K562 (cell line): ENCODE measurements at regions not wholly inside any gene's neighbourhood (a gene's known extent, or its start where the extent isn't known, plus 50 kb on each side); places are given as distances from the start of the nearest gene placed in this dataset.

Experiments used
- ATAC-seq: fragments of 200-7000 bp; cut with Tn5 transposase; 3 replicates; pipeline ENCODE4 v1.9.1; 2020; ENCODE audit warnings: moderate library complexity
- BruUV-seq: library from RNA; stranded (reverse); fragments of 400-500 nt; replicated peaks from 2 replicates; lab custom pipeline; 2021; lab: Mats Ljungman, UMichigan
- CTCF ChIA-PET: fragments of 300-600 bp; formaldehyde crosslinking; extraction: SDS; loops from one replicate; lab custom pipeline; 2021; ENCODE audit warnings: low intra/inter-chr PET ratio; lab: Yijun Ruan, JAX
- POLR2A ChIA-PET: fragments of 300-600, 350-650 bp; sonication (Branson Sonifier 250); formaldehyde crosslinking; extraction: SDS; loops from one replicate; lab custom pipeline; 2021; ENCODE audit warnings: antibody characterized with exemption, inconsistent platforms; lab: Yijun Ruan, JAX
- DNase-seq, 4 experiments: peaks; one replicate each; pipeline versions ENCODE4 v3.0.0 to v3.0.0-alpha.2; 2011 to 2018; ENCODE audit warnings: low spot score in 3 of 4, mixed read lengths in 3 of 4; ENCODE audit errors: extremely low read depth in 1 of 4
- FAIRE-seq: peaks from 2 replicates; lab custom pipeline; 2011; peaks lifted over from hg19 to GRCh38; lab: Jason Lieb, UNC
- H2AFZ ChIP-seq: 2 replicates; pipeline ENCODE4 v1.6.0; 2011; ENCODE audit warnings: low read depth, low read length, control low read depth, inconsistent platforms
- H3K27ac ChIP-seq: fragments of 200-600 bp; 3 replicates; pipeline ENCODE4 v1.8.0; 2011; ENCODE audit warnings: low read depth, mild to moderate bottlenecking, control low read depth, inconsistent platforms, low read length, moderate library complexity, mixed read lengths; ENCODE audit errors: extremely low read depth
- H3K27me3 ChIP-seq, 2 experiments: fragments of 300-600 bp in 1 of 2; 2 replicates in 1 of 2; 3 replicates in 1 of 2; pipeline versions ENCODE4 v1.6.0 to v1.8.0; 2011; ENCODE audit warnings: inconsistent platforms in 2 of 2, low read length in 2 of 2, mild to moderate bottlenecking in 1 of 2, mixed read lengths in 1 of 2, moderate library complexity in 1 of 2; ENCODE audit not compliant: control insufficient read depth in 2 of 2, insufficient read depth in 2 of 2
- H3K36me3 ChIP-seq: fragments of 300-600 bp; 3 replicates; pipeline ENCODE4 v1.8.0; 2011; ENCODE audit warnings: mild to moderate bottlenecking, low read length, inconsistent platforms; ENCODE audit not compliant: control insufficient read depth, insufficient read depth
- H3K4me1 ChIP-seq, 2 experiments: fragments of 200-600 bp in 1 of 2; replicated peaks in 1 of 2; 2 replicates in 1 of 2; 3 replicates in 1 of 2; pipeline versions ENCODE4 v1.5.1 to v1.8.0; 2011; ENCODE audit warnings: inconsistent platforms in 2 of 2, low read length in 2 of 2, mild to moderate bottlenecking in 1 of 2, mixed read lengths in 1 of 2, moderate library complexity in 1 of 2; ENCODE audit not compliant: control insufficient read depth in 2 of 2, insufficient read depth in 2 of 2
- H3K4me2 ChIP-seq: 2 replicates; pipeline ENCODE4 v1.6.1; 2011; ENCODE audit warnings: low read length, control low read depth, inconsistent platforms, mixed read lengths; ENCODE audit not compliant: insufficient read depth
- H3K4me3 ChIP-seq: fragments of 200-600 bp; sonication (generic), shearing (Covaris generic); 2 replicates; pipeline ENCODE4 v1.5.1; 2016; ENCODE audit warnings: control low read depth, inconsistent platforms
- H3K79me2 ChIP-seq: fragments of 200-600 bp; 3 replicates; pipeline ENCODE4 v1.8.0; 2011; ENCODE audit warnings: low read length, inconsistent platforms; ENCODE audit not compliant: control insufficient read depth, insufficient read depth
- H3K9ac ChIP-seq, 2 experiments: 2 replicates each; pipeline versions ENCODE4 v1.6.0 to v1.6.1; 2011; ENCODE audit warnings: low read depth in 2 of 2, low read length in 2 of 2, control low read depth in 1 of 2, inconsistent platforms in 1 of 2, mild to moderate bottlenecking in 1 of 2, mixed read lengths in 1 of 2; ENCODE audit not compliant: insufficient read depth in 1 of 2
- H3K9me1 ChIP-seq: one replicate; pipeline ENCODE4 v1.6.0; 2011; ENCODE audit warnings: inconsistent platforms, mild to moderate bottlenecking, low read length, moderate library complexity; ENCODE audit not compliant: control insufficient read depth, insufficient read depth
- H3K9me3 ChIP-seq: replicated peaks from 2 replicates; pipeline ENCODE4 v1.5.1; 2011; ENCODE audit warnings: low read depth, low read length, inconsistent platforms; ENCODE audit not compliant: control insufficient read depth, insufficient read depth
- H4K20me1 ChIP-seq: replicated peaks from 2 replicates; pipeline ENCODE4 v1.6.1; 2011; ENCODE audit warnings: low read length, inconsistent platforms, mixed read lengths; ENCODE audit not compliant: control insufficient read depth, insufficient read depth
- BACH1 ChIP-seq: fragments of 200-800 bp; sonication (Bioruptor generic); IDR thresholded peaks from 2 replicates; pipeline ENCODE4 v1.6.1; 2016; ENCODE audit warnings: missing genetic modification characterization, missing compliant biosample characterization
- BRF2 ChIP-seq: IDR thresholded peaks from 3 replicates; pipeline ENCODE4 v1.6.1; 2011; ENCODE audit warnings: borderline replicate concordance, mild to moderate bottlenecking; ENCODE audit not compliant: insufficient read length, insufficient read depth
- HNRNPLL ChIP-seq: fragments of 200-400 bp; formaldehyde crosslinking; IDR thresholded peaks from 2 replicates; pipeline ENCODE4 v1.6.1; 2017; ENCODE audit warnings: low read length, low read depth, mild to moderate bottlenecking; ENCODE audit not compliant: poor library complexity, severe bottlenecking
- WGBS: fragments of 100-300 bp; shearing (Covaris generic); methylation state at CpG from one replicate; pipeline ENCODE4 v1.1.6; 2016; ENCODE audit warnings: low coverage, mixed read lengths; ENCODE audit not compliant: insufficient coverage; ENCODE audit errors: missing lambda C conversion rate; 5-methylcytosine and 5-hydroxymethylcytosine counted together
- in situ Hi-C: fragments of 300-500 bp; cut with MboI; formaldehyde crosslinking; loops from 4 replicates; pipeline ENCODE4 v1.15.0; 2018; ENCODE audit warnings: inconsistent platforms, mixed read lengths
- intact Hi-C: fragments of 100-400 bp; cut with micrococcal nuclease; formaldehyde crosslinking; loops from 2 replicates; pipeline ENCODE4 v1.14.2; 2022

GRCh38 chr12:130013771-130014484, 110.1 kb upstream of the TMEM132D start (continued):
- TF ChIP-seq HNRNPLL, result peak; percentile 31
- no peak for TF ChIP-seq BRF2
- TF ChIP-seq, all 486 proteins: peak for 7

GRCh38 chr12:130014485-130014807, 110.6 kb upstream of the TMEM132D start:
- peaks cover 2% of the 10 kb centered on the region; the same call in 1 of the 2 replicates for H4K20me1 ChIP-seq
- 3% methylated on average over 10 of the region's 11 CpGs for WGBS
- H3K27me3 ChIP-seq, result peaks cover 21 to 58% of the 10 kb centered on the region in 2 experiments; a peak in 4 of 5 replicates
- no peak overlapping the region for H3K4me2 ChIP-seq
- no peaks in the 10 kb centered on the region for H3K9me3 ChIP-seq
- intact Hi-C loops (loop anchor here (5.0 to 10.0 kb wide), 2 partner anchors 102 to 830 kb away; no protein-coding TSS in a partner anchor), in situ Hi-C loops (no loop called here)
- FAIRE-seq, result no peak
- TF ChIP-seq BACH1, result no peak
- H3K9ac ChIP-seq, result no peak overlapping the region
- no peak overlapping the region for H2AFZ ChIP-seq
- no peaks in the 10 kb centered on the region for H3K4me1 ChIP-seq
- POLR2A ChIA-PET, result interaction anchor here (0.9 kb wide), 1 partner anchor 100 kb away, joined by 3 read pairs; no protein-coding TSS in a partner anchor
- no peak overlapping the region for H3K27ac ChIP-seq
- no peak for DNase-seq
- no peak for ATAC-seq
- H3K4me3 ChIP-seq, result no peak overlapping the region
- no peaks in the 10 kb centered on the region for H3K36me3 ChIP-seq
- H3K79me2 ChIP-seq, result no peaks in the 10 kb centered on the region
- BruUV-seq, result no TSS peak
- peaks cover 4% of the 10 kb centered on the region for H3K9me1 ChIP-seq
- CTCF ChIA-PET, result no interaction called here
